ENCODE measurements at regions not wholly inside any gene's neighbourhood (a gene's known extent, or its start where the extent isn't known, plus 50 kb on each side); places are given as distances from the start of the nearest gene placed in this dataset.

- Histone ChIP-seq H3K27ac (no peak overlapping the region), H3K9me3 (no peaks in the 10 kb centered on the region), H3K4me1 (no peaks in the 10 kb centered on the region), H3K4me2 (no peak overlapping the region), H3K4me3 (no peak overlapping the region)
- no peak for DNase-seq (ENCODE audit: low read depth in 1 of 2, low spot score in 1 of 2)
- FAIRE-seq = no peak
- TF ChIP-seq ESRRA (IDR thresholded peaks at IDR 0.05; ENCODE audit: borderline replicate concordance, low read length) = no peak
- TF ChIP-seq SREBF2 (IDR thresholded peaks at IDR 0.05) = no peak
- no peak for TF ChIP-seq RCOR1 (IDR thresholded peaks at IDR 0.05; ENCODE audit: low read depth, low read length)
- TF ChIP-seq ZSCAN20 (CRISPR knock-in tag; IDR thresholded peaks at IDR 0.05) = no peak
- no peak for TF ChIP-seq KDM5A (IDR thresholded peaks at IDR 0.05)
- no peak for TF ChIP-seq NFE2L2 (conservative IDR thresholded peaks at IDR 0.05; ENCODE audit: low read length)
- TF ChIP-seq POLR2AphosphoS2 (conservative IDR thresholded peaks at IDR 0.05; ENCODE audit: low read length) = no peak
- TF ChIP-seq BHLHE40 (IDR thresholded peaks at IDR 0.05; ENCODE audit: low read depth, low read length) = no peak
- no peak for TF ChIP-seq JUN (IDR thresholded peaks at IDR 0.05)
- TF ChIP-seq PHF8 (IDR thresholded peaks at IDR 0.05; ENCODE audit: borderline replicate concordance, low read depth) = no peak
- no peak for TF ChIP-seq ZNF302 (CRISPR knock-in tag; IDR thresholded peaks at IDR 0.05)
- no peak for TF ChIP-seq NPAS2 (CRISPR knock-in tag; IDR thresholded peaks at IDR 0.05; ENCODE audit: borderline replicate concordance)
- no peak for TF ChIP-seq CHD2 (IDR thresholded peaks at IDR 0.05; ENCODE audit: low read length, partially characterized antibody)
- no peak for ATAC-seq
- CTCF ChIA-PET = interaction anchor here (0.6 kb wide), 1 partner anchor 602 kb away, joined by 3 read pairs; no protein-coding TSS in a partner anchor
- POLR2A ChIA-PET = no interaction called here
- 2% methylated on average over 2 of the region's 2 CpGs for WGBS (ENCODE audit: missing lambda C conversion rate)
These were observed 532.3 kb downstream of the BRINP1 start for GRCh38 chr9:118836891-118837290.

- no peak overlapping the region for H3K27ac ChIP-seq
- CTCF ChIA-PET = no interaction called here
- H3K4me3 ChIP-seq = no peak overlapping the region
- no peaks in the 10 kb centered on the region for H3K9me3 ChIP-seq
- POLR2A ChIA-PET = no interaction called here
- H3K4me2 ChIP-seq = no peak overlapping the region
- TF ChIP-seq HOXB5 (CRISPR knock-in tag; IDR thresholded peaks at IDR 0.05) = no peak
- TF ChIP-seq TP53 (CRISPR knock-in tag; IDR thresholded peaks at IDR 0.05) = no peak
- no peak for TF ChIP-seq ELK1 (IDR thresholded peaks at IDR 0.05; ENCODE audit: low read depth, low read length)
- TF ChIP-seq ZNF302 (CRISPR knock-in tag; IDR thresholded peaks at IDR 0.05) = no peak
- no peak for TF ChIP-seq KDM1A (IDR thresholded peaks at IDR 0.05; ENCODE audit: low read depth)
- TF ChIP-seq PHF8 (IDR thresholded peaks at IDR 0.05; ENCODE audit: borderline replicate concordance, low read depth) = no peak
- TF ChIP-seq E2F6 (IDR thresholded peaks at IDR 0.05; ENCODE audit: borderline replicate concordance, low read depth) = no peak
- TF ChIP-seq EP300 (IDR thresholded peaks at IDR 0.05) = no peak
- TF ChIP-seq CHD4 (IDR thresholded peaks at IDR 0.05; ENCODE audit: borderline replicate concordance) = no peak
- DNase-seq (ENCODE audit: low read depth in 1 of 2, low spot score in 1 of 2) (no peak), ATAC-seq (no peak), FAIRE-seq (no peak)
- no peaks in the 10 kb centered on the region for H3K4me1 ChIP-seq
- WGBS (ENCODE audit: missing lambda C conversion rate) = 20% methylated on average over 6 of the region's 6 CpGs
These were observed 497.7 kb downstream of the BRINP1 start for GRCh38 chr9:118871531-118871930.

GRCh38 chr9:118882684-118883083 is 486.6 kb downstream of the BRINP1 start:
- 5% methylated on average over 4 of the region's 4 CpGs for WGBS (ENCODE audit: missing lambda C conversion rate)
- Histone ChIP-seq H3K4me1 (peaks cover 10% of the 10 kb centered on the region; the same call in 1 of the 3 replicates), H3K9me3 (no peaks in the 10 kb centered on the region), H3K4me2 (peak overlapping the region; percentile 44), H3K27ac (0 out of 6 replicates have a peak overlapping the region, but pooled peaks of 1 of the 2 experiments have one; percentile 20), H3K4me3 (no peak overlapping the region)
- no peak for TF ChIP-seq BCL3 (IDR thresholded peaks at IDR 0.05)
- no peak for TF ChIP-seq RARB (CRISPR knock-in tag; IDR thresholded peaks at IDR 0.05)
- no peak for TF ChIP-seq MAZ (IDR thresholded peaks at IDR 0.05; ENCODE audit: borderline replicate concordance, low read depth, low read length)
- no peak for TF ChIP-seq GATA3 (IDR thresholded peaks at IDR 0.05; ENCODE audit: borderline replicate concordance)
- no peak for TF ChIP-seq SREBF2 (IDR thresholded peaks at IDR 0.05)
- TF ChIP-seq ELK1 (IDR thresholded peaks at IDR 0.05; ENCODE audit: low read depth, low read length) = no peak
- TF ChIP-seq JUNB (IDR thresholded peaks at IDR 0.05) = 0 out of 2 replicates have a peak, but pooled peaks have one; percentile 18
- TF ChIP-seq HOXB13 (CRISPR knock-in tag; IDR thresholded peaks at IDR 0.05; ENCODE audit: low read depth) = no peak
- TF ChIP-seq FOSL2 (IDR thresholded peaks at IDR 0.05) = no peak
- peak; percentile 53 for TF ChIP-seq FOSL2 (CRISPR knock-in tag; IDR thresholded peaks at IDR 0.05)
- no peak for TF ChIP-seq EP300 (IDR thresholded peaks at IDR 0.05)
- TF ChIP-seq NFE2L2 (conservative IDR thresholded peaks at IDR 0.05; ENCODE audit: low read length) = no peak
- ChIA-PET POLR2A (no interaction called here), CTCF (no interaction called here)
- ATAC-seq (peak; percentile 80 to 84; a peak in 5 of 6 replicates), FAIRE-seq (no peak), DNase-seq (ENCODE audit: low read depth in 1 of 2, low spot score in 1 of 2) (peak in 1 of 2 experiments; percentile 20)

All from A549 (cell line).